ENCODE measurements at regions not wholly inside any gene's neighbourhood (a gene's known extent, or its start where the extent isn't known, plus 50 kb on each side); places are given as distances from the start of the nearest gene placed in this dataset.

- H3K4me3 ChIP-seq (ENCODE audit: low read depth, low read length) = no peak overlapping the region
- no peak for DNase-seq (ENCODE audit: low read depth)
- no peak for TF ChIP-seq CTCF (IDR thresholded peaks at IDR 0.05; ENCODE audit: low read depth, low read length, missing control alignments)
- in situ Hi-C loops (cut with HindIII; ENCODE audit: low sequenced_read_pairs) = no loop called here
These were observed 227.7 kb upstream of the ANO5 start for GRCh38 chr11:21965221-21965620.

GRCh38 chr11:21968702-21969101, 224.2 kb upstream of the ANO5 start:
- no peak overlapping the region for H3K4me3 ChIP-seq (ENCODE audit: low read depth, low read length)
- in situ Hi-C loops (cut with HindIII; ENCODE audit: low sequenced_read_pairs) = no loop called here
- no peak for DNase-seq (ENCODE audit: low read depth)
- no peak for TF ChIP-seq CTCF (IDR thresholded peaks at IDR 0.05; ENCODE audit: low read depth, low read length, missing control alignments)

- TF ChIP-seq CTCF (IDR thresholded peaks at IDR 0.05; ENCODE audit: low read depth, low read length, missing control alignments) = no peak
- no peak overlapping the region for H3K4me3 ChIP-seq (ENCODE audit: low read depth, low read length)
- in situ Hi-C loops (cut with HindIII; ENCODE audit: low sequenced_read_pairs) = no loop called here
- DNase-seq (ENCODE audit: low read depth) = no peak
These were observed 223.0 kb upstream of the ANO5 start for GRCh38 chr11:21969841-21970240.

- DNase-seq (ENCODE audit: low read depth) = no peak
- in situ Hi-C loops (cut with HindIII; ENCODE audit: low sequenced_read_pairs) = no loop called here
These were observed 217.6 kb upstream of the ANO5 start for GRCh38 chr11:21975242-21975641.

GRCh38 chr11:21976210-21976609, 216.7 kb upstream of the ANO5 start:
- in situ Hi-C loops (cut with HindIII; ENCODE audit: low sequenced_read_pairs) = no loop called here
- H3K4me3 ChIP-seq (ENCODE audit: low read depth, low read length) = no peak overlapping the region
- no peak for DNase-seq (ENCODE audit: low read depth)
- no peak for TF ChIP-seq CTCF (IDR thresholded peaks at IDR 0.05; ENCODE audit: low read depth, low read length, missing control alignments)

More at GRCh38 chr11:21975242-21975641, 217.6 kb upstream of the ANO5 start:
- H3K4me3 ChIP-seq (ENCODE audit: low read depth, low read length) = no peak overlapping the region
- TF ChIP-seq CTCF (IDR thresholded peaks at IDR 0.05; ENCODE audit: low read depth, low read length, missing control alignments) = no peak

- no peak for TF ChIP-seq CTCF (IDR thresholded peaks at IDR 0.05; ENCODE audit: low read depth, low read length, missing control alignments)
- in situ Hi-C loops (cut with HindIII; ENCODE audit: low sequenced_read_pairs) = no loop called here
- DNase-seq (ENCODE audit: low read depth) = no peak
These were observed 209.5 kb upstream of the ANO5 start for GRCh38 chr11:21983431-21983830.

GRCh38 chr11:21986361-21986760, 206.5 kb upstream of the ANO5 start:
- DNase-seq (ENCODE audit: low read depth) = no peak
- TF ChIP-seq CTCF (IDR thresholded peaks at IDR 0.05; ENCODE audit: low read depth, low read length, missing control alignments) = no peak
- in situ Hi-C loops (cut with HindIII; ENCODE audit: low sequenced_read_pairs) = no loop called here
- H3K4me3 ChIP-seq (ENCODE audit: low read depth, low read length) = no peak overlapping the region

More at GRCh38 chr11:21983431-21983830, 209.5 kb upstream of the ANO5 start:
- H3K4me3 ChIP-seq (ENCODE audit: low read depth, low read length) = no peak overlapping the region

Data from astrocyte of the cerebellum (primary cell).